Peyer's patch (tissue), 4 donors: ENCODE measurements at regions not wholly inside any gene's neighbourhood (a gene's known extent, or its start where the extent isn't known, plus 50 kb on each side); places are given as distances from the start of the nearest gene placed in this dataset.

Experiments used
- CTCF ChIP-seq, 6 experiments: fragments of 450-650 bp in 4 of 6; fragments of 200-600 bp in 2 of 6; sonication (generic) in 1 of 6; IDR thresholded peaks; one replicate each; pipeline ENCODE4 v1.5.1; 2017 to 2019; ENCODE audit warnings: antibody characterized with exemption in 6 of 6, mild to moderate bottlenecking in 3 of 6, moderate library complexity in 1 of 6
- POLR2A ChIP-seq, 2 donors: fragments of 450-650 bp; IDR thresholded peaks; one replicate each; pipeline ENCODE4 v1.5.1; 2017; ENCODE audit warnings: antibody characterized with exemption in 2 of 2, mild to moderate bottlenecking in 2 of 2, moderate library complexity in 2 of 2

GRCh38 chr5:42143361-42143760 is 218.3 kb downstream of the FBXO4 start:
- TF ChIP-seq CTCF (IDR thresholded peaks at IDR 0.05) (no peak), POLR2A (IDR thresholded peaks at IDR 0.05) (no peak)
